ENCODE measurements at regions not wholly inside any gene's neighbourhood (a gene's known extent, or its start where the extent isn't known, plus 50 kb on each side); places are given as distances from the start of the nearest gene placed in this dataset.

GRCh38 chr2:49240608-49241007, 86.3 kb upstream of the FSHR start:
- DNase-seq (ENCODE audit: extremely low spot score): no peak
- TF ChIP-seq CTCF (IDR thresholded peaks at IDR 0.05; ENCODE audit: control extremely low read depth, extremely low read depth, low read depth, missing control alignments): no peak
- POLR2A ChIA-PET: no interaction called here
- CTCF ChIA-PET: no interaction called here

- no peak for TF ChIP-seq CTCF (IDR thresholded peaks at IDR 0.05; ENCODE audit: control extremely low read depth, extremely low read depth, low read depth, missing control alignments)
- POLR2A ChIA-PET: no interaction called here
- no peak for DNase-seq (ENCODE audit: extremely low spot score)
- CTCF ChIA-PET: no interaction called here
Observed at GRCh38 chr2:49238604-49238960, 84.3 kb upstream of the FSHR start.

GRCh38 chr2:49237867-49238603, 83.7 kb upstream of the FSHR start:
- ChIA-PET POLR2A (no interaction called here), CTCF (no interaction called here)
- no peak for DNase-seq (ENCODE audit: extremely low spot score)
- no peak for TF ChIP-seq CTCF (IDR thresholded peaks at IDR 0.05; ENCODE audit: control extremely low read depth, extremely low read depth, low read depth, missing control alignments)

- ChIA-PET CTCF (no interaction called here), POLR2A (no interaction called here)
- no peak for TF ChIP-seq CTCF (IDR thresholded peaks at IDR 0.05; ENCODE audit: control extremely low read depth, extremely low read depth, low read depth, missing control alignments)
- no peak for DNase-seq (ENCODE audit: extremely low spot score)
Observed at GRCh38 chr2:49236316-49236715, 82.0 kb upstream of the FSHR start.

- POLR2A ChIA-PET: no interaction called here
- DNase-seq (ENCODE audit: extremely low spot score): no peak
- no peak for TF ChIP-seq CTCF (IDR thresholded peaks at IDR 0.05; ENCODE audit: control extremely low read depth, extremely low read depth, low read depth, missing control alignments)
- CTCF ChIA-PET: interaction anchor here (0.7 to 1.4 kb wide), 2 partner anchors 9 to 37 kb away, joined by 3 read pairs; no protein-coding TSS in a partner anchor
Observed at GRCh38 chr2:49226360-49226759, 72.0 kb upstream of the FSHR start.

- ChIA-PET POLR2A (no interaction called here), CTCF (interaction anchor here (1.4 kb wide), 2 partner anchors 9 to 36 kb away, joined by 3 read pairs; no protein-coding TSS in a partner anchor)
- no peak for TF ChIP-seq CTCF (IDR thresholded peaks at IDR 0.05; ENCODE audit: control extremely low read depth, extremely low read depth, low read depth, missing control alignments)
- no peak for DNase-seq (ENCODE audit: extremely low spot score)
Observed at GRCh38 chr2:49225126-49225525, 70.8 kb upstream of the FSHR start.
